ENCODE measurements at regions not wholly inside any gene's neighbourhood (a gene's known extent, or its start where the extent isn't known, plus 50 kb on each side); places are given as distances from the start of the nearest gene placed in this dataset.
A peak's percentile ranks its signal among the peaks of the same experiment; 100 is the strongest.

DNA sequence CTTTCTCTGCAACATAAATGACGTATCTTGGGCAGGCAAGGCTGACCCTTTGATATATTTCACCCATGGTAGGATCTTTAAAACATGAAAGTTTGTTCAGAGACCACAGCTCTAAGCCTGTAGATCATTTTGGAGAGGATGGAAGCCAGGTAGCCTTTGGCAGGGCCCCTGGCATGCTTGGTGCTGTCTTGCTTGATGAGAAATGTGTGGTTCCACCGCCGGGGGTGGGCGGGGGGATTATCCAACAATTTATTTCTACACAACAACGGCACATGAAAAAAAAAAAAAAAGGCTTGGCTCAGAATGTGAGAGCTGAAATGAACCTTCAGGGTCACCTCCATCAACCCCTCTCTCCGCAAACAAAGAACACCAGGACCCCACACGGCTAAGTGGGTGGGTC is 112.9 kb upstream of the MBNL2 start:
- Histone ChIP-seq H3K27me3 (ENCODE audit: control insufficient read depth, extremely low read depth, insufficient read depth, low read length) (peaks cover 2% of the 10 kb centered on the region), H4K20me1 (ENCODE audit: control insufficient read depth, extremely low read depth, insufficient read depth, low read length) (no peaks in the 10 kb centered on the region), H3K9ac (ENCODE audit: control insufficient read depth, extremely low read depth, insufficient read depth, low read length) (peak overlapping the region; percentile 36), H3K4me3 (ENCODE audit: control insufficient read depth in 2 of 3, extremely low read depth in 1 of 3, insufficient read depth in 2 of 3, low read depth in 1 of 3, low read length in 3 of 3) (peak overlapping the region in 1 of 3 experiments; percentile 31), H3K79me2 (ENCODE audit: control insufficient read depth, insufficient read depth, low read length) (no peaks in the 10 kb centered on the region), H3K36me3 (ENCODE audit: control insufficient read depth in 2 of 2, extremely low read depth in 1 of 2, insufficient read depth in 2 of 2, low read length in 2 of 2) (no peaks in the 10 kb centered on the region), H3K27ac (ENCODE audit: control insufficient read depth, insufficient read depth, low read length) (no peak overlapping the region), H3K4me2 (ENCODE audit: control insufficient read depth, extremely low read depth, insufficient read depth, low read depth, low read length) (peak overlapping the region; percentile 65), H3K9me1 (ENCODE audit: control insufficient read depth, extremely low read depth, insufficient read depth, low read length) (no peaks in the 10 kb centered on the region), H2AFZ (ENCODE audit: control insufficient read depth, low read length) (no peak overlapping the region), H3K9me3 (ENCODE audit: control insufficient read depth, low read depth, low read length) (no peaks in the 10 kb centered on the region), H3K4me1 (ENCODE audit: control insufficient read depth, extremely low read depth, insufficient read depth, low read length) (peaks cover 8% of the 10 kb centered on the region)
- DNase-seq (ENCODE audit: low read depth, low spot score) = no peak
- dilution Hi-C loops (cut with MboI; ENCODE audit: extremely low pct_ligation_motif_present, low sequenced_read_pairs) = no loop called here
- FAIRE-seq = no peak
- no peak for TF ChIP-seq EZH2 (IDR thresholded peaks at IDR 0.05; ENCODE audit: low read length)
- TF ChIP-seq, protein P1, sequence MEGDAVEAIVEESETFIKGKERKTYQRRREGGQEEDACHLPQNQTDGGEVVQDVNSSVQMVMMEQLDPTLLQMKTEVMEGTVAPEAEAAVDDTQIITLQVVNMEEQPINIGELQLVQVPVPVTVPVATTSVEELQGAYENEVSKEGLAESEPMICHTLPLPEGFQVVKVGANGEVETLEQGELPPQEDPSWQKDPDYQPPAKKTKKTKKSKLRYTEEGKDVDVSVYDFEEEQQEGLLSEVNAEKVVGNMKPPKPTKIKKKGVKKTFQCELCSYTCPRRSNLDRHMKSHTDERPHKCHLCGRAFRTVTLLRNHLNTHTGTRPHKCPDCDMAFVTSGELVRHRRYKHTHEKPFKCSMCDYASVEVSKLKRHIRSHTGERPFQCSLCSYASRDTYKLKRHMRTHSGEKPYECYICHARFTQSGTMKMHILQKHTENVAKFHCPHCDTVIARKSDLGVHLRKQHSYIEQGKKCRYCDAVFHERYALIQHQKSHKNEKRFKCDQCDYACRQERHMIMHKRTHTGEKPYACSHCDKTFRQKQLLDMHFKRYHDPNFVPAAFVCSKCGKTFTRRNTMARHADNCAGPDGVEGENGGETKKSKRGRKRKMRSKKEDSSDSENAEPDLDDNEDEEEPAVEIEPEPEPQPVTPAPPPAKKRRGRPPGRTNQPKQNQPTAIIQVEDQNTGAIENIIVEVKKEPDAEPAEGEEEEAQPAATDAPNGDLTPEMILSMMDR (optimal IDR thresholded peaks at IDR 0.05 in 1 of 3, IDR thresholded peaks at IDR 0.05 in 1 of 3, conservative IDR thresholded peaks at IDR 0.05 in 1 of 3; ENCODE audit: extremely low read depth in 1 of 3, insufficient read depth in 2 of 3, low read length in 3 of 3) = no peak

DNA sequence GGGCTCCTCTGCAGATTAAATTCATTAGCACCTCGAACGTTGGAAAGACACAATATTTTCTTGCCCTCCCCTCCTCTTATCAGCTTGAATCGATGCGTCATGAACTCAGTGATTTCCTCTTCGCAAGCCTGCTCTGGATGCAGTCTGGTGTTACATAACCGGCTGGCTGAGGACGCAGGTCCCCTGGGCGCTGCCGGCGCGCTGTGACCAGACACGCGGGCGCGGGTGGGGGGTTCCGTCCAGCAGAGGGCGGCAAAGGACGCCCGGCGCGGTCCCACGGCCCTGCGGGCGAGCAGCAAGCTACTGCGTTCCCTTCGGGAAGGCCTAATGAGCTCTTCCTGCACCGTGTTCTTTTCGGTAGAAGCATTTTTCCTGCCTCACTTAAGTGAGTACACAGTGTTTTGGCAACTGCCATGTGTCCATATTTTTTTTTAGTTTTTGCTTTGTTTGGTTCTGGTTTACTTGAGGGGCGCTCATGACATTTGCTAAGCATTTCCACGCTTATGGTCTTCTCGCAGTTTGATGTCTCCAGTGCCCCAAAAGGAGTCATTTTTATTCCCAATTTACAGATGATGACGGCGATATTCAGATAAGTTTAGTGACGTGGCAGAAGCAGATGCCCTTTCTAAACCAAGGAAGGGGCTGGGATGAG is 112.2 kb upstream of the MBNL2 start:
- TF ChIP-seq, protein P1 (optimal IDR thresholded peaks at IDR 0.05 in 1 of 3, IDR thresholded peaks at IDR 0.05 in 1 of 3, conservative IDR thresholded peaks at IDR 0.05 in 1 of 3; ENCODE audit: extremely low read depth in 1 of 3, insufficient read depth in 2 of 3, low read length in 3 of 3) = peak; percentile 84 to 94 (median 94)
- no peak for TF ChIP-seq EZH2 (IDR thresholded peaks at IDR 0.05; ENCODE audit: low read length)
- dilution Hi-C loops (cut with MboI; ENCODE audit: extremely low pct_ligation_motif_present, low sequenced_read_pairs) = loop anchor here (10.0 kb wide), 1 partner anchor 105 kb away; no protein-coding TSS in a partner anchor
- Histone ChIP-seq H3K4me2 (ENCODE audit: control insufficient read depth, extremely low read depth, insufficient read depth, low read depth, low read length) (peak overlapping the region; percentile 65), H3K79me2 (ENCODE audit: control insufficient read depth, insufficient read depth, low read length) (no peaks in the 10 kb centered on the region), H3K27me3 (ENCODE audit: control insufficient read depth, extremely low read depth, insufficient read depth, low read length) (peaks cover 6% of the 10 kb centered on the region), H4K20me1 (ENCODE audit: control insufficient read depth, extremely low read depth, insufficient read depth, low read length) (no peaks in the 10 kb centered on the region), H3K4me3 (ENCODE audit: control insufficient read depth in 2 of 3, extremely low read depth in 1 of 3, insufficient read depth in 2 of 3, low read depth in 1 of 3, low read length in 3 of 3) (peak overlapping the region in 2 of 3 experiments; percentile 6 to 31), H3K9me1 (ENCODE audit: control insufficient read depth, extremely low read depth, insufficient read depth, low read length) (no peaks in the 10 kb centered on the region), H3K9me3 (ENCODE audit: control insufficient read depth, low read depth, low read length) (no peaks in the 10 kb centered on the region), H3K36me3 (ENCODE audit: control insufficient read depth in 2 of 2, extremely low read depth in 1 of 2, insufficient read depth in 2 of 2, low read length in 2 of 2) (no peaks in the 10 kb centered on the region), H3K4me1 (ENCODE audit: control insufficient read depth, extremely low read depth, insufficient read depth, low read length) (peaks cover 8% of the 10 kb centered on the region), H2AFZ (ENCODE audit: control insufficient read depth, low read length) (peak overlapping the region; percentile 73), H3K9ac (ENCODE audit: control insufficient read depth, extremely low read depth, insufficient read depth, low read length) (peak overlapping the region; percentile 36), H3K27ac (ENCODE audit: control insufficient read depth, insufficient read depth, low read length) (peak overlapping the region; percentile 3)
- FAIRE-seq (peak; percentile 93), DNase-seq (ENCODE audit: low read depth, low spot score) (peak; percentile 65)

All from keratinocyte (primary cell).